ENCODE measurements at regions not wholly inside any gene's neighbourhood (a gene's known extent, or its start where the extent isn't known, plus 50 kb on each side); places are given as distances from the start of the nearest gene placed in this dataset.

- H3K27me3 ChIP-seq (ENCODE audit: insufficient read depth, low read length, poor library complexity) = no peaks in the 10 kb centered on the region
- no peaks in the 10 kb centered on the region for H3K4me1 ChIP-seq (ENCODE audit: insufficient read depth, low read length)
- H2AFZ ChIP-seq (ENCODE audit: low read depth, low read length) = no peak overlapping the region
- no peak for ATAC-seq (ENCODE audit: insufficient read depth, low read depth)
- H3K4me2 ChIP-seq (ENCODE audit: insufficient read depth, low read length) = no peak overlapping the region
- TF ChIP-seq CTCF (IDR thresholded peaks at IDR 0.05; ENCODE audit: borderline replicate concordance, extremely low read depth, low read length, poor library complexity, severe bottlenecking) (no peak), EZH2 (IDR thresholded peaks at IDR 0.05; ENCODE audit: borderline replicate concordance, low read depth, low read length, severe bottlenecking) (no peak)
- no peak overlapping the region for H3K27ac ChIP-seq (ENCODE audit: low read length)
- H3K9me3 ChIP-seq (ENCODE audit: insufficient read depth, low read length, severe bottlenecking) = no peaks in the 10 kb centered on the region
- H4K20me1 ChIP-seq (ENCODE audit: insufficient read depth, low read length) = no peaks in the 10 kb centered on the region
- no peak overlapping the region for H3K4me3 ChIP-seq (ENCODE audit: low read depth in 1 of 2, low read length in 2 of 2)
- H3K9ac ChIP-seq (ENCODE audit: low read depth, low read length) = no peak overlapping the region
- H3K79me2 ChIP-seq (ENCODE audit: insufficient read depth, low read length) = no peaks in the 10 kb centered on the region
- no peaks in the 10 kb centered on the region for H3K36me3 ChIP-seq (ENCODE audit: insufficient read depth, low read length)
- no peak for DNase-seq
Observed at GRCh38 chr4:180304321-180304720, 1938.9 kb upstream of the TENM3 start.

- H3K27ac ChIP-seq (ENCODE audit: low read length) = no peak overlapping the region
- no peaks in the 10 kb centered on the region for H3K27me3 ChIP-seq (ENCODE audit: insufficient read depth, low read length, poor library complexity)
- DNase-seq = no peak
- no peaks in the 10 kb centered on the region for H4K20me1 ChIP-seq (ENCODE audit: insufficient read depth, low read length)
- no peak for ATAC-seq (ENCODE audit: insufficient read depth, low read depth)
- H3K4me3 ChIP-seq (ENCODE audit: low read depth in 1 of 2, low read length in 2 of 2) = no peak overlapping the region
- TF ChIP-seq CTCF (IDR thresholded peaks at IDR 0.05; ENCODE audit: borderline replicate concordance, extremely low read depth, low read length, poor library complexity, severe bottlenecking) (no peak), EZH2 (IDR thresholded peaks at IDR 0.05; ENCODE audit: borderline replicate concordance, low read depth, low read length, severe bottlenecking) (no peak)
- H3K4me2 ChIP-seq (ENCODE audit: insufficient read depth, low read length) = no peak overlapping the region
- H3K36me3 ChIP-seq (ENCODE audit: insufficient read depth, low read length) = no peaks in the 10 kb centered on the region
- H3K79me2 ChIP-seq (ENCODE audit: insufficient read depth, low read length) = no peaks in the 10 kb centered on the region
- H3K9me3 ChIP-seq (ENCODE audit: insufficient read depth, low read length, severe bottlenecking) = no peaks in the 10 kb centered on the region
- no peaks in the 10 kb centered on the region for H3K4me1 ChIP-seq (ENCODE audit: insufficient read depth, low read length)
- no peak overlapping the region for H3K9ac ChIP-seq (ENCODE audit: low read depth, low read length)
- no peak overlapping the region for H2AFZ ChIP-seq (ENCODE audit: low read depth, low read length)
Observed at GRCh38 chr4:180310616-180311015, 1932.6 kb upstream of the TENM3 start.

- DNase-seq = no peak
- no peak for TF ChIP-seq EZH2 (IDR thresholded peaks at IDR 0.05; ENCODE audit: borderline replicate concordance, low read depth, low read length, severe bottlenecking)
- TF ChIP-seq CTCF (IDR thresholded peaks at IDR 0.05; ENCODE audit: borderline replicate concordance, extremely low read depth, low read length, poor library complexity, severe bottlenecking) = no peak
- no peak for ATAC-seq (ENCODE audit: insufficient read depth, low read depth)
- no peak overlapping the region for H3K9ac ChIP-seq (ENCODE audit: low read depth, low read length)
- no peaks in the 10 kb centered on the region for H3K4me1 ChIP-seq (ENCODE audit: insufficient read depth, low read length)
- no peaks in the 10 kb centered on the region for H3K9me3 ChIP-seq (ENCODE audit: insufficient read depth, low read length, severe bottlenecking)
- H2AFZ ChIP-seq (ENCODE audit: low read depth, low read length) = no peak overlapping the region
- H3K4me3 ChIP-seq (ENCODE audit: low read depth in 1 of 2, low read length in 2 of 2) = no peak overlapping the region
- H3K4me2 ChIP-seq (ENCODE audit: insufficient read depth, low read length) = no peak overlapping the region
- H3K27ac ChIP-seq (ENCODE audit: low read length) = no peak overlapping the region
- H3K36me3 ChIP-seq (ENCODE audit: insufficient read depth, low read length) = no peaks in the 10 kb centered on the region
- no peaks in the 10 kb centered on the region for H3K79me2 ChIP-seq (ENCODE audit: insufficient read depth, low read length)
- no peaks in the 10 kb centered on the region for H3K27me3 ChIP-seq (ENCODE audit: insufficient read depth, low read length, poor library complexity)
- H4K20me1 ChIP-seq (ENCODE audit: insufficient read depth, low read length) = no peaks in the 10 kb centered on the region
Observed at GRCh38 chr4:180314972-180315371, 1928.2 kb upstream of the TENM3 start.

- ATAC-seq (ENCODE audit: insufficient read depth, low read depth) = no peak
- Histone ChIP-seq H3K9me3 (ENCODE audit: insufficient read depth, low read length, severe bottlenecking) (no peaks in the 10 kb centered on the region), H3K79me2 (ENCODE audit: insufficient read depth, low read length) (no peaks in the 10 kb centered on the region), H3K9ac (ENCODE audit: low read depth, low read length) (no peak overlapping the region), H3K4me3 (ENCODE audit: low read depth in 1 of 2, low read length in 2 of 2) (no peak overlapping the region), H3K36me3 (ENCODE audit: insufficient read depth, low read length) (no peaks in the 10 kb centered on the region), H4K20me1 (ENCODE audit: insufficient read depth, low read length) (no peaks in the 10 kb centered on the region), H2AFZ (ENCODE audit: low read depth, low read length) (no peak overlapping the region), H3K27ac (ENCODE audit: low read length) (no peak overlapping the region), H3K4me1 (ENCODE audit: insufficient read depth, low read length) (no peaks in the 10 kb centered on the region), H3K4me2 (ENCODE audit: insufficient read depth, low read length) (no peak overlapping the region), H3K27me3 (ENCODE audit: insufficient read depth, low read length, poor library complexity) (no peaks in the 10 kb centered on the region)
- no peak for TF ChIP-seq CTCF (IDR thresholded peaks at IDR 0.05; ENCODE audit: borderline replicate concordance, extremely low read depth, low read length, poor library complexity, severe bottlenecking)
- TF ChIP-seq EZH2 (IDR thresholded peaks at IDR 0.05; ENCODE audit: borderline replicate concordance, low read depth, low read length, severe bottlenecking) = no peak
- no peak for DNase-seq
Observed at GRCh38 chr4:180330521-180330920, 1912.7 kb upstream of the TENM3 start.
